Astrocyte (in vitro differentiated cells and primary cell): ENCODE measurements at regions not wholly inside any gene's neighbourhood (a gene's known extent, or its start where the extent isn't known, plus 50 kb on each side); places are given as distances from the start of the nearest gene placed in this dataset.

ENCODE experiments used
- EZH2 ChIP-seq: IDR thresholded peaks from 2 replicates; pipeline ENCODE4 v1.6.1; 2012; ENCODE audit warnings: mild to moderate bottlenecking, low read length, inconsistent platforms; ENCODE audit not compliant: insufficient read depth
- TF ChIP-seq, protein P1 (sequence below): IDR thresholded peaks from 2 replicates; pipeline ENCODE4 v1.5.1; 2011; ENCODE audit warnings: low read depth, mild to moderate bottlenecking, inconsistent platforms, low read length, moderate library complexity; ENCODE audit not compliant: insufficient read depth

DNA sequence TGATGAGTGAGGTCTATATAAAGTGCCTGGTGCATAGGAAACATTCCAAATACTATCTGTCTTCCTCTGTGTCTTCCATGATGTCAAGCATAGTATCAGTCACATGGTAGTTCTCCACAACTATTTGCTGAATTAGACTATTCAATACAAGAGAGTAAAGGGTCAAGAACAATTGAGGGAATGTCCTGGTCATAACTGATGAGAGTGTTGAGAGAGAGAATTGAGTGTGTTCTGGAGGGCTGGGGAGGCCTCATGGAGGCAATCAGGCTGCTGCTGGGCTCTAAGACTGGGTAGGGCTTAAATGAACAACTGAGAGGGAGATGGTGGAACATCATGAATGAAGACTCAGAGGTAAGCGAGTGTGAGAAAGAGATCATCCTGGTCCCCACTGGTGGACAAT, 433.7 kb upstream of the ONECUT1 start:
- TF ChIP-seq, protein P1, sequence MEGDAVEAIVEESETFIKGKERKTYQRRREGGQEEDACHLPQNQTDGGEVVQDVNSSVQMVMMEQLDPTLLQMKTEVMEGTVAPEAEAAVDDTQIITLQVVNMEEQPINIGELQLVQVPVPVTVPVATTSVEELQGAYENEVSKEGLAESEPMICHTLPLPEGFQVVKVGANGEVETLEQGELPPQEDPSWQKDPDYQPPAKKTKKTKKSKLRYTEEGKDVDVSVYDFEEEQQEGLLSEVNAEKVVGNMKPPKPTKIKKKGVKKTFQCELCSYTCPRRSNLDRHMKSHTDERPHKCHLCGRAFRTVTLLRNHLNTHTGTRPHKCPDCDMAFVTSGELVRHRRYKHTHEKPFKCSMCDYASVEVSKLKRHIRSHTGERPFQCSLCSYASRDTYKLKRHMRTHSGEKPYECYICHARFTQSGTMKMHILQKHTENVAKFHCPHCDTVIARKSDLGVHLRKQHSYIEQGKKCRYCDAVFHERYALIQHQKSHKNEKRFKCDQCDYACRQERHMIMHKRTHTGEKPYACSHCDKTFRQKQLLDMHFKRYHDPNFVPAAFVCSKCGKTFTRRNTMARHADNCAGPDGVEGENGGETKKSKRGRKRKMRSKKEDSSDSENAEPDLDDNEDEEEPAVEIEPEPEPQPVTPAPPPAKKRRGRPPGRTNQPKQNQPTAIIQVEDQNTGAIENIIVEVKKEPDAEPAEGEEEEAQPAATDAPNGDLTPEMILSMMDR = no peak
- TF ChIP-seq EZH2 = no peak
